GM10248 (cell line): ENCODE measurements at regions not wholly inside any gene's neighbourhood (a gene's known extent, or its start where the extent isn't known, plus 50 kb on each side); places are given as distances from the start of the nearest gene placed in this dataset.

Source experiments
- CTCF ChIA-PET: fragments of 300-600 bp; sonication (Branson Sonifier 250); formaldehyde crosslinking; extraction: SDS; loops from one replicate; lab custom pipeline; 2021; ENCODE audit warnings: antibody characterized with exemption; lab: Yijun Ruan, JAX
- POLR2A ChIA-PET: fragments of 350-650 bp; sonication (Branson Sonifier 250); formaldehyde crosslinking; extraction: SDS; loops from one replicate; lab custom pipeline; 2020; ENCODE audit warnings: antibody characterized with exemption; lab: Yijun Ruan, JAX
- DNase-seq: peaks from one replicate; pipeline ENCODE4 v3.0.0; 2012; ENCODE audit errors: extremely low spot score
- TF ChIP-seq, protein P1 (sequence below): IDR thresholded peaks from 2 replicates; pipeline ENCODE4 v1.5.1; 2012; ENCODE audit warnings: mild to moderate bottlenecking, low read depth; ENCODE audit errors: extremely low read depth, missing control alignments, control extremely low read depth

DNA sequence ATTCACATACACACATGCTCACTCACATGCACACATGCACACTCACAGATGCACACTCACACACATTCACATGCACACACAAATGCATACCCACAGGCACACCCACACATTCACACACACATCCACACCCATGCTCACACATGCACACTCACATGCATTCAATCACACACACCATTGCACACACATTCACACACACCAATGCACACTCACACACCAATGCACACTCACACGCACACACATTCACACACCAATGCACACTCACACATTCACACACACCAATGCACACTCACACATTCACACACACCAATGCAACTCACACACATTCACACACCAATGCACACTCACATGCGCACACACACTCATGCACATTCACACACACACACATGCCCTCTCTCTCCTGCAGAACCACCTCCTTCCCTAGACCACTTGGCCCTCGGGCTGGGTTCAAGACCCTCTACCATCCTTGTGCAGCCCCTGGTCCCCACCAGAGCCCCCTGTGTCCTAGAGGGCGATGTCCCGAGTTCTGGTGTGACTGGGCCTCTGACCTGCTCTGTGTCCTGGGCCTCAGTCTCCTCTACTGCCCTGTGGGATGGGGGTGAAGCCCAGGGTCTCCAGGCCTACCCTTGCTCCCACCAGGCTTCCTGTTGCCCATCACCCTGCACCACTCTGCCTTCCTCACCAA is 139.0 kb downstream of the OLFM1 start:
- CTCF ChIA-PET, result no interaction called here
- TF ChIP-seq, protein P1, sequence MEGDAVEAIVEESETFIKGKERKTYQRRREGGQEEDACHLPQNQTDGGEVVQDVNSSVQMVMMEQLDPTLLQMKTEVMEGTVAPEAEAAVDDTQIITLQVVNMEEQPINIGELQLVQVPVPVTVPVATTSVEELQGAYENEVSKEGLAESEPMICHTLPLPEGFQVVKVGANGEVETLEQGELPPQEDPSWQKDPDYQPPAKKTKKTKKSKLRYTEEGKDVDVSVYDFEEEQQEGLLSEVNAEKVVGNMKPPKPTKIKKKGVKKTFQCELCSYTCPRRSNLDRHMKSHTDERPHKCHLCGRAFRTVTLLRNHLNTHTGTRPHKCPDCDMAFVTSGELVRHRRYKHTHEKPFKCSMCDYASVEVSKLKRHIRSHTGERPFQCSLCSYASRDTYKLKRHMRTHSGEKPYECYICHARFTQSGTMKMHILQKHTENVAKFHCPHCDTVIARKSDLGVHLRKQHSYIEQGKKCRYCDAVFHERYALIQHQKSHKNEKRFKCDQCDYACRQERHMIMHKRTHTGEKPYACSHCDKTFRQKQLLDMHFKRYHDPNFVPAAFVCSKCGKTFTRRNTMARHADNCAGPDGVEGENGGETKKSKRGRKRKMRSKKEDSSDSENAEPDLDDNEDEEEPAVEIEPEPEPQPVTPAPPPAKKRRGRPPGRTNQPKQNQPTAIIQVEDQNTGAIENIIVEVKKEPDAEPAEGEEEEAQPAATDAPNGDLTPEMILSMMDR, result no peak

DNA sequence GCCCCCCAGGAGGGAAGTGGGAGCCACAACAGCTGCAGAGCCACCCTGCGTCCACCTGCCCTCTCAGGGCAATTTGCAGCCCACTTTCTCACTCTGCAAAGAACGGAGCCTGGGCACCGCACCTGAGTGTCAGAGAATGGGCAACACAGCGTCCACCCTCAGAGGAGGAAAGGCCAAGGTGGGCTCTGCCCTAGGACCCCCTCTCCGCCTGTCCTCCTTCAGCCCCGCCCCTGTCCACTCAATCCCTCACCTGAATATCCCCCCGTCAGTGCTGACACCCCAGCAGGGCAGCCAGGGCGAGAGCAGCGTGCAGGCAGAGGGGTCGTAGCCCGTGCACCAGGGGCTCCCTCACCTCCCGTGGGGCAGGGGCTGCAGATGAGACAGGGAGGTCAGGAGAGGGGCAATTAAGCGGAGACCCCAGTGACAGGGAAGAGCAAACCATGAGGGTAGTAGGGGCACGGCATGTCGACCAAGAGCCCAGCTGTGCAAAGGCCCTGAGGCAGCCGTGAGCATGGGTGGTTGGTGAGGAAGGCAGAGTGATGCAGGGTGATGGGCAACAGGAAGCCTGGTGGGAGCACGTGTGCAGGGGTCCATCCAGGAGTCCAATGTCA is 140.3 kb downstream of the OLFM1 start:
- ChIA-PET CTCF (no interaction called here), POLR2A (no interaction called here)
- TF ChIP-seq, protein P1, result no peak
- DNase-seq, result no peak

More for the DNA sequence above, 139.0 kb downstream of the OLFM1 start:
- POLR2A ChIA-PET, result no interaction called here
- no peak for DNase-seq

DNA sequence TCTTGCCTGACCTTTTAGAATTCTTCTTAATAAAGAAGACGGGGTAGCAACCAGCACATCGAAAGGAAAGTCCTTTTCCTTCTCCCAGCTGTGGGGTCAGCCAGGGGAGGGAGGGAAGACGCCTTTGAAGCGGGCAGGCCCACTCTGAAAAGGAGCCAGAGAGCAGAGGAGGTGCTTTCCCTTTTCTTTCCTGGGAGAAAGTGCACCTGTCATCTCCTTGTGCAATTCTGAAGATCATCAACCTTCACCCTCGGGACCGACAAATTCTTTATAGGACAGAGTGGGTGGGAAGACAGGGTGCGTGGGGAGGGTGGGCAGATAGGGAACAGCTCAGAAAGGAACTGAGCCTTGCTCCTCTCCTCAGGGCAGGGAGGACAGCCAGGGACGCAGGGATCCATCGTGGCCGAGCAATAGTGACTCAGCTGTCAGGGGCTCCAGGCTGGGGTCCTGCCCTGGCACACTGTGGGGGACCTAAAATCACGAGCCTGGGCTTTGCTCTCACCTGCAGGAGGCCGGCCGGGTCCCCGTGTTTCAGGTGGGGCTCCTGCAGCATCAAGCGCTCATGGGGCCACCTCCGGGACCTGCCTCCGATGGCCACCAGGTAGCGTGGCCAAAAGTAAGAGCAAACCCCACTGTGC is 141.0 kb downstream of the OLFM1 start:
- ChIA-PET POLR2A (no interaction called here), CTCF (no interaction called here)
- DNase-seq, result no peak
- TF ChIP-seq, protein P1, result no peak

DNA sequence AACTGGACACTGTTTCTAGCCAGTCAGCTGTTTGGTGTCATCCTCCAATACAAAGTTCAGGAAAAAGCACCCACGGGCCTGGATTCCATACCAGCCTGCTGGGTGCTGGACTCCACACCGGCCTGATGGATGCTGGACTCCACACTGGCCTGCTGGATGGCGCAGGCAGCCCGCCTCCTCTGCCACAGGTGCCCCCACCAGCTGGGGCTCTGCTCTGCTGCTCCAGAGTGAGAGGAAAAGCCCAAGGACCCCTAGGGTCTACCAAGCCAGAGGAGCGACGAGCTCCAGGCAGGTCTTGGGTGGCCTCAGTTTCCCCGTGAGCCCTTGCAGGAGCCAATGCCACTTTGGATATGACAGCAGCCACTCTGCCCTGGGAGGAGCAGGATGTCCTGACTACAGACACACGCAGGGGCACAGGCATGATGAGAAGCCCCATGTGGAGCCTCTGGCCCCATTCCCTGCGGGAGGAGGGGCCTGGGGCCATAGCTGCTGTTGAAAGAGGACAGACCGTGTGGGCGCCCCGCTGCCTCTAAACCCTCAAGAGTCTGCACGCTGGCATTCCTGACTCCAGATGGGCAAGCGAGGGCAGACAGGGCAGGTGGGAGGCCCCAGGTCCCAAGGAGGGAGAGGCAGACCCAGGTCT is 141.6 kb downstream of the OLFM1 start:
- TF ChIP-seq, protein P1, result no peak
- CTCF ChIA-PET, result no interaction called here
- POLR2A ChIA-PET, result no interaction called here
- DNase-seq, result no peak

DNA sequence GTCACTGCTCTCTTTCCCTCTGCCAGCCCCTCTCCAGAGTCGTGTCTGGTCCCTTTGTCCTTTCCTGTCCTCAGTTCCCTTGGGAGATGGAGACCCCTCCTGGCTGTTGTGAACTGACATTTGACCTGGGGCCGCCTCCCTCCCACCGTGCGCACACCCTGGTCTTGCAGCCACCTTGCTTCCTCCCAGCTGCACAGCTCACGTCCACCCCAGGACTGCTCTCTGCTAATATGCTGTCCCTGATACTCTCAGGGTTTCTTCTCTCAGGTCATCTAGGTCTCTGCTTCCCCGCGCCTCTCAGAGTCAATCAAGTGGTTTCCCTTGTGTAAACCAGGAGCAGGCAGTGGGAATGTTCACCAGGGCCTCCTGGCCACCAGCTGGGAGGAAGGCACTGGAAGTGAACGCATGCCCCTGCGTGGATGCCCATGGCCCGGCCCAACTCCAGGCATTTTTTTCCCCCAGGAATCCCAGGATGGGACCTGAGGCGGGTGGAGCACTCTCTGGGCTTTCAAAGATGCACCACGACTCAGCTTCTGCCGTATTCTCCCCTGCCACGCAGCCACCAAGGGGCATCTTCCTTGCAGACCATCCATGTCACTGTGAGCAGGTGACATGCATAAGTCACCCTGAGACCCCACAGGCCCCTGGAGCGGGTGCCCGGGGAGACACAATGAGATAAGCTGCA is 142.4 kb downstream of the OLFM1 start:
- no peak for DNase-seq
- POLR2A ChIA-PET, result no interaction called here
- CTCF ChIA-PET, result no interaction called here

More for the DNA sequence above, 142.4 kb downstream of the OLFM1 start:
- TF ChIP-seq, protein P1, result no peak
